IMR-90 (cell line): ENCODE measurements at regions not wholly inside any gene's neighbourhood (a gene's known extent, or its start where the extent isn't known, plus 50 kb on each side); places are given as distances from the start of the nearest gene placed in this dataset.

Experiments used
- ATAC-seq: fragments of 200-7000 bp; cut with Tn5 transposase; 2 replicates; pipeline ENCODE4 v1.9.1; 2020; ENCODE audit warnings: low read depth, mild to moderate bottlenecking, moderate library complexity
- BruUV-seq: library from RNA; stranded (reverse); fragments of 400-500 nt; replicated peaks from 2 replicates; lab custom pipeline; 2021; lab: Mats Ljungman, UMichigan
- CTCF ChIA-PET: fragments of 300-600 bp; formaldehyde crosslinking; extraction: SDS; loops from one replicate; lab custom pipeline; 2021; ENCODE audit warnings: antibody characterized with exemption; lab: Yijun Ruan, JAX
- POLR2A ChIA-PET: fragments of 300-600 bp; sonication (Branson Sonifier 250); formaldehyde crosslinking; loops from one replicate; lab custom pipeline; 2022; ENCODE audit warnings: antibody characterized with exemption; ENCODE audit not compliant: unreplicated experiment; lab: Charles Lee
- DNase-seq: peaks from one replicate; pipeline ENCODE4 v3.0.0; 2013
- H2AFZ ChIP-seq: replicated peaks from 2 replicates; pipeline ENCODE3; 2013; ENCODE audit warnings: low read length, mild to moderate bottlenecking; ENCODE audit not compliant: poor library complexity
- H2AK5ac ChIP-seq: 2 replicates; pipeline ENCODE4 v1.6.1; 2013; ENCODE audit warnings: low read depth, low read length, inconsistent platforms
- H2AK9ac ChIP-seq: replicated peaks from 2 replicates; pipeline ENCODE3; 2013; ENCODE audit warnings: mild to moderate bottlenecking, low read depth, low read length, moderate library complexity; ENCODE audit not compliant: poor library complexity
- H2BK120ac ChIP-seq: 2 replicates; pipeline ENCODE4 v1.6.1; 2013; ENCODE audit warnings: low read depth, low read length, inconsistent platforms
- H2BK15ac ChIP-seq: 3 replicates; pipeline ENCODE4 v1.6.1; 2013; ENCODE audit warnings: low read depth, low read length, inconsistent platforms
- H2BK20ac ChIP-seq: 2 replicates; pipeline ENCODE4 v1.6.1; 2013; ENCODE audit warnings: low read depth, mild to moderate bottlenecking, inconsistent platforms, low read length, moderate library complexity
- H2BK5ac ChIP-seq: 2 replicates; pipeline ENCODE4 v1.6.1; 2013; ENCODE audit warnings: mild to moderate bottlenecking, low read depth, low read length, inconsistent platforms; ENCODE audit not compliant: poor library complexity, severe bottlenecking
- H3K14ac ChIP-seq: replicated peaks from 2 replicates; pipeline ENCODE4 v1.6.1; 2013; ENCODE audit warnings: low read depth, low read length, inconsistent platforms
- H3K18ac ChIP-seq: 2 replicates; pipeline ENCODE4 v1.6.1; 2013; ENCODE audit warnings: low read depth, low read length, control low read depth
- H3K23ac ChIP-seq: 2 replicates; pipeline ENCODE4 v1.6.1; 2013; ENCODE audit warnings: low read depth, low read length, inconsistent platforms
- H3K27ac ChIP-seq: 2 replicates; pipeline ENCODE4 v1.5.1; 2013; ENCODE audit warnings: mild to moderate bottlenecking, control low read depth, low read length; ENCODE audit not compliant: insufficient read depth
- H3K27me3 ChIP-seq: 2 replicates; pipeline ENCODE4 v1.6.1; 2013; ENCODE audit warnings: low read length; ENCODE audit not compliant: control insufficient read depth, insufficient read depth
- H3K36me3 ChIP-seq: 2 replicates; pipeline ENCODE4 v1.6.1; 2013; ENCODE audit warnings: low read length, mixed read lengths; ENCODE audit not compliant: control insufficient read depth, insufficient read depth
- H3K4ac ChIP-seq: 2 replicates; pipeline ENCODE4 v1.6.1; 2013; ENCODE audit warnings: low read depth, low read length, inconsistent platforms
- H3K4me1 ChIP-seq: 2 replicates; pipeline ENCODE4 v1.6.1; 2013; ENCODE audit warnings: low read length, mixed read lengths; ENCODE audit not compliant: control insufficient read depth, insufficient read depth
- H3K4me2 ChIP-seq: 2 replicates; pipeline ENCODE4 v1.6.1; 2013; ENCODE audit warnings: low read depth, mild to moderate bottlenecking, control low read depth, low read length, moderate library complexity
- H3K4me3 ChIP-seq: 2 replicates; pipeline ENCODE4 v1.5.1; 2013; ENCODE audit warnings: low read depth, mild to moderate bottlenecking, control low read depth, low read length, moderate library complexity; ENCODE audit not compliant: insufficient read depth
- H3K56ac ChIP-seq: 2 replicates; pipeline ENCODE4 v1.6.1; 2013; ENCODE audit warnings: low read length, inconsistent platforms; ENCODE audit not compliant: insufficient read depth; ENCODE audit errors: extremely low read depth
- H3K79me1 ChIP-seq, 2 experiments: 2 replicates each; pipeline ENCODE4 v1.6.1; 2013; ENCODE audit warnings: low read length in 2 of 2, inconsistent platforms in 1 of 2, low read depth in 1 of 2
- H3K9ac ChIP-seq: 2 replicates; pipeline ENCODE4 v1.6.1; 2013; ENCODE audit warnings: low read depth, low read length, control low read depth
- H3K9me1 ChIP-seq: 2 replicates; pipeline ENCODE4 v1.6.1; 2013; ENCODE audit warnings: low read length, inconsistent platforms; ENCODE audit not compliant: insufficient read depth
- H3K9me3 ChIP-seq: 2 replicates; pipeline ENCODE4 v1.6.1; 2013; ENCODE audit warnings: low read length; ENCODE audit not compliant: control insufficient read depth, insufficient read depth
- H4K20me1 ChIP-seq: 2 replicates; pipeline ENCODE4 v1.6.1; 2013; ENCODE audit warnings: low read length, inconsistent platforms; ENCODE audit not compliant: insufficient read depth
- H4K5ac ChIP-seq: 2 replicates; pipeline ENCODE4 v1.6.1; 2013; ENCODE audit warnings: mild to moderate bottlenecking, low read depth, low read length, control low read depth
- H4K8ac ChIP-seq, 2 experiments: 2 replicates each; pipeline ENCODE4 v1.6.1; 2013; ENCODE audit warnings: low read depth in 2 of 2, low read length in 2 of 2, control low read depth in 1 of 2, inconsistent platforms in 1 of 2
- H4K91ac ChIP-seq: 2 replicates; pipeline ENCODE4 v1.6.1; 2013; ENCODE audit warnings: low read depth, low read length, inconsistent platforms; ENCODE audit not compliant: insufficient read depth
- MAFK ChIP-seq: IDR thresholded peaks from 2 replicates; pipeline ENCODE4 v1.6.1; 2012; ENCODE audit warnings: low read depth, low read length, improper control_type of control experiment
- WGBS, 2 experiments: methylation state at CpG; one replicate each; pipeline versions ENCODE4 v1.1.5 to v1.1.7; 2013; ENCODE audit warnings: missing lambda C conversion rate in 2 of 2; ENCODE audit not compliant: insufficient read length in 1 of 2; ENCODE audit errors: extremely low coverage in 2 of 2; 5-methylcytosine and 5-hydroxymethylcytosine counted together
- dilution Hi-C: fragments of 300-500 bp; cut with HindIII; formaldehyde crosslinking; loops from one replicate; pipeline ENCODE4 v1.14.3; 2018; ENCODE audit warnings: low sequenced_read_pairs; ENCODE audit not compliant: unreplicated experiment
- in situ Hi-C: fragments of 300-500 bp; cut with MboI; formaldehyde crosslinking; loops from 3 replicates; pipeline ENCODE4 v1.14.3; 2019; ENCODE audit warnings: low sequenced_read_pairs, inconsistent platforms, mixed read lengths
- intact Hi-C: fragments of 100-400 bp; cut with micrococcal nuclease; formaldehyde crosslinking; loops from 2 replicates; pipeline ENCODE4 v1.10.0; 2022
- TF ChIP-seq, protein P1 (sequence below): fragments of 150-350 bp; IDR thresholded peaks from 2 replicates; pipeline ENCODE4 v1.6.1; 2016; ENCODE audit warnings: low read depth, mild to moderate bottlenecking, low read length, moderate library complexity, borderline replicate concordance

DNA sequence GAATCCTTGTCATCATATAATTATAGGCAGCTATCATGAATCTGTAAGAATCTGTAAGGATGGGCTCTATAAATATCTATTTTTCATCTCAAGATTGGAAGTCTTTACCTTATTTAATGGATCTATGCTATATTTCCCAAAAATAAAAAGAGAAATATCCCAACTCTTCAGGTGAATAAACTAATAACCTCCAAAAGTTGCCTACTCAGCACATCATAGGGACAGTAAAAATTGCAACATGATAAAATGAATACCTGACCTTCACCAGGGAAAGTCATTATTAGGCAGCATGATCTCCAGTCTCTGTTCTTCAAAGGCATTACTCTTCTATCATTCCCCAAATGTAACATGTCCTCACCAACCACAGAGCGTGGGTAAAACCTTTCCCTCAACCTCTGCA is 277.3 kb downstream of the RAB38 start:
- dilution Hi-C loops (no loop called here), intact Hi-C loops (no loop called here), in situ Hi-C loops (no loop called here)
- H2BK120ac ChIP-seq, result no peak overlapping the region
- no peak for DNase-seq
- H2BK15ac ChIP-seq, result no peak overlapping the region
- ChIA-PET CTCF (no interaction called here), POLR2A (no interaction called here)
- TF ChIP-seq MAFK, result peak; percentile 87
- TF ChIP-seq, protein P1, sequence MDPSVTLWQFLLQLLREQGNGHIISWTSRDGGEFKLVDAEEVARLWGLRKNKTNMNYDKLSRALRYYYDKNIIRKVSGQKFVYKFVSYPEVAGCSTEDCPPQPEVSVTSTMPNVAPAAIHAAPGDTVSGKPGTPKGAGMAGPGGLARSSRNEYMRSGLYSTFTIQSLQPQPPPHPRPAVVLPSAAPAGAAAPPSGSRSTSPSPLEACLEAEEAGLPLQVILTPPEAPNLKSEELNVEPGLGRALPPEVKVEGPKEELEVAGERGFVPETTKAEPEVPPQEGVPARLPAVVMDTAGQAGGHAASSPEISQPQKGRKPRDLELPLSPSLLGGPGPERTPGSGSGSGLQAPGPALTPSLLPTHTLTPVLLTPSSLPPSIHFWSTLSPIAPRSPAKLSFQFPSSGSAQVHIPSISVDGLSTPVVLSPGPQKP, result no peak
- H3K79me1 ChIP-seq, result no peaks in the 10 kb centered on the region
- no peak for ATAC-seq
- no peak overlapping the region for H4K8ac ChIP-seq
- H4K91ac ChIP-seq, result no peak overlapping the region
- no TSS peak for BruUV-seq
- WGBS, 2 experiments, result no CpG with 5 or more reads among the region's 1 CpG
- no peak overlapping the region for H3K4me2 ChIP-seq
- H4K20me1 ChIP-seq, result no peaks in the 10 kb centered on the region
- H3K36me3 ChIP-seq, result no peaks in the 10 kb centered on the region
- H3K9me3 ChIP-seq, result no peaks in the 10 kb centered on the region
- H3K9ac ChIP-seq, result no peak overlapping the region
- H2BK20ac ChIP-seq, result no peak overlapping the region
- H2AK9ac ChIP-seq, result no peak overlapping the region
- no peak overlapping the region for H2AK5ac ChIP-seq
- H2BK5ac ChIP-seq, result no peak overlapping the region
- no peaks in the 10 kb centered on the region for H3K9me1 ChIP-seq
- H2AFZ ChIP-seq, result no peak overlapping the region
- no peak overlapping the region for H3K14ac ChIP-seq
- H3K18ac ChIP-seq, result no peak overlapping the region
- no peak overlapping the region for H3K23ac ChIP-seq
- H3K4me1 ChIP-seq, result no peaks in the 10 kb centered on the region
- H3K27ac ChIP-seq, result no peak overlapping the region
- peaks cover 3% of the 10 kb centered on the region; the same call in 1 of the 2 replicates for H3K27me3 ChIP-seq
- no peak overlapping the region for H3K4ac ChIP-seq
- H3K4me3 ChIP-seq, result no peak overlapping the region
- no peak overlapping the region for H4K5ac ChIP-seq
- no peak overlapping the region for H3K56ac ChIP-seq
